NT2/D1 (cell line): ENCODE measurements at regions not wholly inside any gene's neighbourhood (a gene's known extent, or its start where the extent isn't known, plus 50 kb on each side); places are given as distances from the start of the nearest gene placed in this dataset.

Source experiments
- SUZ12 ChIP-seq: IDR thresholded peaks from 2 replicates; pipeline ENCODE4 v1.6.1; 2011; ENCODE audit not compliant: insufficient read length, insufficient read depth; ENCODE audit errors: extremely low read depth
- ZNF274 ChIP-seq: IDR thresholded peaks from 2 replicates; pipeline ENCODE4 v1.6.1; 2011; ENCODE audit warnings: mild to moderate bottlenecking, low read depth, low read length

GRCh38 chr2:61715506-61715905 lies 138.4 kb downstream of the FAM161A start:
- no peak for TF ChIP-seq SUZ12
- TF ChIP-seq ZNF274, result no peak
